ENCODE measurements at regions not wholly inside any gene's neighbourhood (a gene's known extent, or its start where the extent isn't known, plus 50 kb on each side); places are given as distances from the start of the nearest gene placed in this dataset.

GRCh38 chr7:81648716-81649115 is 121.1 kb downstream of the HGF start:
- in situ Hi-C loops (cut with HindIII; ENCODE audit: low sequenced_read_pairs), result no loop called here

GRCh38 chr7:81645435-81645834 is 124.4 kb downstream of the HGF start:
- in situ Hi-C loops (cut with HindIII; ENCODE audit: low sequenced_read_pairs), result no loop called here

- in situ Hi-C loops (cut with HindIII; ENCODE audit: low sequenced_read_pairs), result no loop called here
Measured at GRCh38 chr7:81641873-81642272, 128.0 kb downstream of the HGF start.

- in situ Hi-C loops (cut with HindIII; ENCODE audit: low sequenced_read_pairs), result no loop called here
Measured at GRCh38 chr7:81638198-81638597, 131.6 kb downstream of the HGF start.

- in situ Hi-C loops (cut with HindIII; ENCODE audit: low sequenced_read_pairs), result no loop called here
Measured at GRCh38 chr7:81637534-81637933, 132.3 kb downstream of the HGF start.

- in situ Hi-C loops (cut with HindIII; ENCODE audit: low sequenced_read_pairs), result no loop called here
Measured at GRCh38 chr7:81632418-81632817, 137.4 kb downstream of the HGF start.

GRCh38 chr7:81630600-81630999 is 139.2 kb downstream of the HGF start:
- in situ Hi-C loops (cut with HindIII; ENCODE audit: low sequenced_read_pairs), result no loop called here

- in situ Hi-C loops (cut with HindIII; ENCODE audit: low sequenced_read_pairs), result no loop called here
Measured at GRCh38 chr7:81629702-81630101, 140.1 kb downstream of the HGF start.

GRCh38 chr7:81628951-81629350 is 140.9 kb downstream of the HGF start:
- in situ Hi-C loops (cut with HindIII; ENCODE audit: low sequenced_read_pairs), result no loop called here

- in situ Hi-C loops (cut with HindIII; ENCODE audit: low sequenced_read_pairs), result no loop called here
Measured at GRCh38 chr7:81627536-81628287, 142.1 kb downstream of the HGF start.

GRCh38 chr7:81626008-81626407 is 143.8 kb downstream of the HGF start:
- in situ Hi-C loops (cut with HindIII; ENCODE audit: low sequenced_read_pairs), result no loop called here

- in situ Hi-C loops (cut with HindIII; ENCODE audit: low sequenced_read_pairs), result no loop called here
Measured at GRCh38 chr7:81624650-81625631, 144.9 kb downstream of the HGF start.

GRCh38 chr7:81624021-81624592 is 145.7 kb downstream of the HGF start:
- in situ Hi-C loops (cut with HindIII; ENCODE audit: low sequenced_read_pairs), result no loop called here

GRCh38 chr7:81623251-81623855 is 146.5 kb downstream of the HGF start:
- in situ Hi-C loops (cut with HindIII; ENCODE audit: low sequenced_read_pairs), result no loop called here

- in situ Hi-C loops (cut with HindIII; ENCODE audit: low sequenced_read_pairs), result no loop called here
Measured at GRCh38 chr7:81621893-81622292, 148.0 kb downstream of the HGF start.

GRCh38 chr7:81618396-81619014 is 151.3 kb downstream of the HGF start:
- in situ Hi-C loops (cut with HindIII; ENCODE audit: low sequenced_read_pairs), result no loop called here

- in situ Hi-C loops (cut with HindIII; ENCODE audit: low sequenced_read_pairs), result no loop called here
Measured at GRCh38 chr7:81616951-81617350, 152.9 kb downstream of the HGF start.

- in situ Hi-C loops (cut with HindIII; ENCODE audit: low sequenced_read_pairs), result no loop called here
Measured at GRCh38 chr7:81611805-81612204, 158.0 kb downstream of the HGF start.

- in situ Hi-C loops (cut with HindIII; ENCODE audit: low sequenced_read_pairs), result no loop called here
Measured at GRCh38 chr7:81611040-81611439, 158.8 kb downstream of the HGF start.

- in situ Hi-C loops (cut with HindIII; ENCODE audit: low sequenced_read_pairs), result no loop called here
Measured at GRCh38 chr7:81608748-81609382, 161.0 kb downstream of the HGF start.
